Thoracic aorta (tissue), 2 donors: ENCODE measurements at regions not wholly inside any gene's neighbourhood (a gene's known extent, or its start where the extent isn't known, plus 50 kb on each side); places are given as distances from the start of the nearest gene placed in this dataset.

Experiments used
- ATAC-seq: fragments of 150-250 bp; one replicate; pipeline ENCODE4 v1.8.0; 2017; ENCODE audit warnings: low read depth; ENCODE audit not compliant: insufficient number of reproducible peaks, low FRiP score
- DNase-seq: peaks from one replicate; pipeline ENCODE4 v3.0.0-alpha.2; 2020; ENCODE audit warnings: low spot score
- H3K27ac ChIP-seq, 2 donors: fragments of 200-600 bp; sonication (generic); 1 replicate in 1 of 2; 2 replicates in 1 of 2; pipeline ENCODE4 v1.5.1; 2016; ENCODE audit warnings: mild to moderate bottlenecking in 2 of 2, moderate library complexity in 2 of 2
- H3K27me3 ChIP-seq: fragments of 200-600 bp; sonication (generic); replicated peaks from 2 replicates; pipeline ENCODE4 v1.6.0; 2016; ENCODE audit warnings: mild to moderate bottlenecking; ENCODE audit not compliant: insufficient read depth
- H3K36me3 ChIP-seq: fragments of 200-600 bp; sonication (generic); one replicate; pipeline ENCODE4 v1.5.1; 2016
- H3K4me1 ChIP-seq, 2 donors: fragments of 200-600 bp; sonication (generic); 1 replicate in 1 of 2; 2 replicates in 1 of 2; pipeline versions ENCODE4 v1.5.1 to v1.6.0; 2016; ENCODE audit warnings: low read depth in 2 of 2, mild to moderate bottlenecking in 1 of 2; ENCODE audit not compliant: control insufficient read depth in 1 of 2
- H3K4me3 ChIP-seq: fragments of 200-600 bp; sonication (generic); 2 replicates; pipeline ENCODE4 v1.5.1; 2016; ENCODE audit warnings: mild to moderate bottlenecking
- H3K9me3 ChIP-seq: fragments of 200-600 bp; sonication (generic); 2 replicates; pipeline ENCODE4 v1.5.1; 2016
- TF ChIP-seq, protein P1 (sequence below): fragments of 200-600 bp; sonication (generic); IDR thresholded peaks from one replicate; pipeline ENCODE4 v1.5.1; 2019; ENCODE audit warnings: antibody characterized with exemption

DNA sequence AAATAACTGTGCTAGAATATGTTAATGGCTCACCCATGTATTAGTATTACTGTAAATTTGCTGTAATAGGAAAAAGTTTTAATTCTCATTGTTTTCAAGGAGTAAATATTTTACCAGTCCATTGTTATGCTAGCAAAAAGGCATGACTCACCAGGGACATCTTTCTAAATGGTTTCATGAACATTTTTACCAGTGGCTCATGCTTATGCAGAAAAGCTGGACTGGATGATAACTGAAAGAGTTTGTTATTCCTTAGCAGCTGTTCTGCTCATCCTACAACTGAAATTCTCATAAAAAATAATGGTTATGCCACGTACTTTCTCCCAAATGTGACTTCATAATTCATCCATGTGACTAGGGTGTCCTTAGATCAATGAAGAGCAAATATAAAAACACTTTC, 111.9 kb upstream of the PCDH18 start:
- no peaks in the 10 kb centered on the region for H3K27me3 ChIP-seq
- no peak overlapping the region for H3K4me3 ChIP-seq
- TF ChIP-seq, protein P1, sequence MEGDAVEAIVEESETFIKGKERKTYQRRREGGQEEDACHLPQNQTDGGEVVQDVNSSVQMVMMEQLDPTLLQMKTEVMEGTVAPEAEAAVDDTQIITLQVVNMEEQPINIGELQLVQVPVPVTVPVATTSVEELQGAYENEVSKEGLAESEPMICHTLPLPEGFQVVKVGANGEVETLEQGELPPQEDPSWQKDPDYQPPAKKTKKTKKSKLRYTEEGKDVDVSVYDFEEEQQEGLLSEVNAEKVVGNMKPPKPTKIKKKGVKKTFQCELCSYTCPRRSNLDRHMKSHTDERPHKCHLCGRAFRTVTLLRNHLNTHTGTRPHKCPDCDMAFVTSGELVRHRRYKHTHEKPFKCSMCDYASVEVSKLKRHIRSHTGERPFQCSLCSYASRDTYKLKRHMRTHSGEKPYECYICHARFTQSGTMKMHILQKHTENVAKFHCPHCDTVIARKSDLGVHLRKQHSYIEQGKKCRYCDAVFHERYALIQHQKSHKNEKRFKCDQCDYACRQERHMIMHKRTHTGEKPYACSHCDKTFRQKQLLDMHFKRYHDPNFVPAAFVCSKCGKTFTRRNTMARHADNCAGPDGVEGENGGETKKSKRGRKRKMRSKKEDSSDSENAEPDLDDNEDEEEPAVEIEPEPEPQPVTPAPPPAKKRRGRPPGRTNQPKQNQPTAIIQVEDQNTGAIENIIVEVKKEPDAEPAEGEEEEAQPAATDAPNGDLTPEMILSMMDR, result no peak
- no peak for DNase-seq
- no peaks in the 10 kb centered on the region for H3K4me1 ChIP-seq
- no peaks in the 10 kb centered on the region for H3K36me3 ChIP-seq
- ATAC-seq, result no peak
- H3K9me3 ChIP-seq, result no peaks in the 10 kb centered on the region
- no peak overlapping the region for H3K27ac ChIP-seq

DNA sequence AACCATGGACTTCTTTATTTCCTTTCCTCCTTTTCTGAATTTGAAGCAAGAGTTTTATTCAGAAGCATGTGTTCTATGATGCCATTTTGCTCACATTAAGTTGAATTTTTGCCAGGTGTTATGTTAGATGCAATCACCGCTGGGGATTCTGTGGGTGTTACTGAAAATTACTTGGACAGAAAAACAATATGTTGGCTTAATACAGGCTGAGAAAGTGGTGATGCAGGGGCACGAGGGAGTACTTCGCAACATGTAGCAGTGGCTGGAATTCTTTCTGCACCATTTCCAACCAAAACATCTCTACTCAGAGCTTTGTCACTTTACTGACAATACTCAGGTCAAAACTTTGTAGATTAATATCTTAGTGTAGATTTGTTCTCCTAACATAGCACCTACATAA, 109.2 kb upstream of the PCDH18 start:
- no peak for DNase-seq
- Histone ChIP-seq H3K9me3 (no peaks in the 10 kb centered on the region), H3K27ac (no peak overlapping the region), H3K36me3 (no peaks in the 10 kb centered on the region), H3K4me1 (no peaks in the 10 kb centered on the region), H3K27me3 (no peaks in the 10 kb centered on the region), H3K4me3 (no peak overlapping the region)
- TF ChIP-seq, protein P1, result no peak
- ATAC-seq, result no peak

DNA sequence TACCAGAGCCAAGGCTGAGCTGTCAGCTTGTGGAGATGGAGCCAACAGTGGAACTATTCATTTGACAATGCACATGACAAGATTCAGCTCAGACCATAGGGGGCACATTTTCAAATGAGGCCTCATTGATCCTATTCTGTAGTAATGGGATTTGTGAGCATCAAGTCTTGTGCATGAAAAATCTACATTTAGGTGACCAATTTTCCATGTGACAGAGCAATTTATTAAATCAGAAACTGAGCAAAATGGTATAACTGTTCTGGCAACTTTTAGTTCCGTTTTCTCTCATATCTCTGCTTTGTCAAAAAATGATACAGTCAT, 108.5 kb upstream of the PCDH18 start:
- Histone ChIP-seq H3K9me3 (no peaks in the 10 kb centered on the region), H3K27ac (no peak overlapping the region), H3K36me3 (no peaks in the 10 kb centered on the region), H3K27me3 (no peaks in the 10 kb centered on the region), H3K4me1 (no peaks in the 10 kb centered on the region), H3K4me3 (no peak overlapping the region)
- ATAC-seq (no peak), DNase-seq (no peak)
- TF ChIP-seq, protein P1, result no peak

DNA sequence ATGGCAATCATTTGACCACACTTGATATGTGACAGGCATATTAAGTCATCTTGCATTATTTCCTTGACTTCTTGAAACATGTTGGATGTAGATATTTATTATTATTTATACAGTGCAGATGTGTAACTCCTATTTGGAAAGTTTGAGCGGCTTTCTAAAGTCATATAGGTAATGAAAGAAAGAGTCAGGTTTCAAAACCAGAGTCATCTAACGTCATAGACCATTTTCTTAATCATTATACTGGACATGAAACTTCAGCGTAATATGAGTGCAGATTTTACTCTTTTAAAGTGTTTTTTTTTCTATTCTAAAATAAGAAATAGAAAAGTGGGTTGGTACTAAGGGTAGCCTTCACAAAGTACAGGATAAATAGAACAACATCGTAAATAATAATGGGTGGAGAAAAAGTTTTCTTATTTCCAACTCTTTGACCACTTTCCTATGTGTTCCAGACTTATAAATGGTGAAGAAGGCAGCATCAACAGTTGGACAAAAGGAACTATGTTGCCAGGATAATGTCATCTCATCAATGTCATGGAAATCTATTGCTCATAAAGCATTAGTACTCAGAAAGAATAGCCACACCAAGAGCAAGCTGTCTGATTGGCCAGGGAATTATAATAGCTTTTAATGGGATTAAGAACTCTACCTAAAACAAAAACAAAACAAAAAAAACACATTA, 108.0 kb upstream of the PCDH18 start:
- Histone ChIP-seq H3K4me1 (peaks cover 0 to 1% of the 10 kb centered on the region in 2 donors), H3K9me3 (no peaks in the 10 kb centered on the region), H3K27me3 (no peaks in the 10 kb centered on the region), H3K27ac (no peak overlapping the region), H3K4me3 (no peak overlapping the region), H3K36me3 (no peaks in the 10 kb centered on the region)
- ATAC-seq (no peak), DNase-seq (no peak)
- TF ChIP-seq, protein P1, result no peak

DNA sequence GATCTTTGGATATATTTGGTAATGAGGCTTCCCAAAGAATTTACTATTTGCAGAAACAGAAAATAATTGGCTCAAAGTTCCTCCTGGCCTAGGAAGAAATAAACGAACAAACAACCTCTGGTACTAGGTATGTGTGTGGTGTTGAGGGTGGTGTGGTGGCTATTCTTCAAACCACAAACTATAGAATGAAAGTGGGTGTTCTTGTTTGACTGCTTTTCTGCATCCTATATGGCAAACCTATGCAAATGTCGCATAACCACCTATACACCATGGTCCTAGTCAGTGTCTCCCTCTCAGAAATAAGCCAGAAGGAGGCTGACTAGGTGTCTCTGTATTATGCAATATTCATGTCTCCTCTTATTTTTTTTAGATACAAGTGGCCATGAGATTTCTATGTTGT, 106.6 kb upstream of the PCDH18 start:
- H3K27ac ChIP-seq, result no peak overlapping the region
- peaks cover 3 to 10% of the 10 kb centered on the region in 2 donors for H3K4me1 ChIP-seq
- H3K36me3 ChIP-seq, result no peaks in the 10 kb centered on the region
- no peaks in the 10 kb centered on the region for H3K27me3 ChIP-seq
- H3K9me3 ChIP-seq, result no peaks in the 10 kb centered on the region
- TF ChIP-seq, protein P1, result no peak
- DNase-seq, result no peak
- ATAC-seq, result no peak
- no peak overlapping the region for H3K4me3 ChIP-seq
